Dedifferentiated amniotic fluid mesenchymal stem cell (primary cell): ENCODE measurements at regions not wholly inside any gene's neighbourhood (a gene's known extent, or its start where the extent isn't known, plus 50 kb on each side); places are given as distances from the start of the nearest gene placed in this dataset.
A peak's percentile ranks its signal among the peaks of the same experiment; 100 is the strongest.

Source experiments
- DNase-seq: peaks from one replicate; pipeline ENCODE4 v3.0.0-alpha.2; 2016; ENCODE audit errors: extremely low spot score

GRCh38 chr7:1286946-1287645, 54.4 kb downstream of the UNCX start:
- no peak for DNase-seq

- DNase-seq: no peak
Measured at GRCh38 chr7:1287752-1288201, 55.1 kb downstream of the UNCX start.

- no peak for DNase-seq
Measured at GRCh38 chr7:1288390-1288995, 55.8 kb downstream of the UNCX start.

GRCh38 chr7:1288996-1289551, 56.4 kb downstream of the UNCX start:
- DNase-seq: no peak

- DNase-seq: no peak
Measured at GRCh38 chr7:1289666-1290025, 57.0 kb downstream of the UNCX start.

- DNase-seq: peak; percentile 19
Measured at GRCh38 chr7:1290026-1290678, 57.5 kb downstream of the UNCX start.

- peak; percentile 19 for DNase-seq
Measured at GRCh38 chr7:1290679-1291356, 58.1 kb downstream of the UNCX start.

GRCh38 chr7:1291357-1291689, 58.7 kb downstream of the UNCX start:
- no peak for DNase-seq

- no peak for DNase-seq
Measured at GRCh38 chr7:1291845-1292765, 59.4 kb downstream of the UNCX start.

GRCh38 chr7:1292972-1293830, 60.5 kb downstream of the UNCX start:
- no peak for DNase-seq

GRCh38 chr7:1293950-1294411, 61.3 kb downstream of the UNCX start:
- DNase-seq: no peak

- DNase-seq: no peak
Measured at GRCh38 chr7:1295776-1296355, 63.2 kb downstream of the UNCX start.

GRCh38 chr7:1296356-1296981, 63.8 kb downstream of the UNCX start:
- no peak for DNase-seq

GRCh38 chr7:1297017-1297960, 64.6 kb downstream of the UNCX start:
- DNase-seq: no peak

GRCh38 chr7:1298051-1298930, 65.6 kb downstream of the UNCX start:
- DNase-seq: no peak

- no peak for DNase-seq
Measured at GRCh38 chr7:1298931-1299885, 66.5 kb downstream of the UNCX start.
